Activated CD4-positive, alpha-beta T cell treated with anti-CD3 and anti-CD28 coated beads, Interleukin-2, amount 50 U/mL, for 24 hours (primary cell): ENCODE measurements at regions not wholly inside any gene's neighbourhood (a gene's known extent, or its start where the extent isn't known, plus 50 kb on each side); places are given as distances from the start of the nearest gene placed in this dataset.
"Not testable (repeated sequence)": the region's sequence is repeated elsewhere in the genome, so short reads cannot be mapped to it uniquely, and the experiment has no call there.

Experiments used
- DNase-seq, 2 donors: peaks; one replicate each; pipeline ENCODE4 v3.0.0-alpha.2; 2020; ENCODE audit warnings: low read depth in 1 of 2, low spot score in 1 of 2

GRCh38 chr14:48304729-48305128 is 629.3 kb upstream of the MDGA2 start:
- DNase-seq: no peak

- no peak for DNase-seq
Observed at GRCh38 chr14:48289701-48290100, 614.3 kb upstream of the MDGA2 start.

- DNase-seq: not testable (repeated sequence)
Observed at GRCh38 chr14:48285217-48285616, 609.8 kb upstream of the MDGA2 start.

GRCh38 chr14:48275301-48275700 is 599.9 kb upstream of the MDGA2 start:
- DNase-seq: no peak

- no peak for DNase-seq
Observed at GRCh38 chr14:48274826-48275225, 599.4 kb upstream of the MDGA2 start.

- DNase-seq: not testable (repeated sequence)
Observed at GRCh38 chr14:48267926-48268325, 592.5 kb upstream of the MDGA2 start.

- DNase-seq: not testable (repeated sequence)
Observed at GRCh38 chr14:48266201-48266600, 590.8 kb upstream of the MDGA2 start.

GRCh38 chr14:48261436-48261835 is 586.0 kb upstream of the MDGA2 start:
- DNase-seq: no peak

GRCh38 chr14:48260394-48261295 is 585.2 kb upstream of the MDGA2 start:
- not testable (repeated sequence) for DNase-seq

- DNase-seq: not testable (repeated sequence)
Observed at GRCh38 chr14:48259876-48260275, 584.5 kb upstream of the MDGA2 start.

GRCh38 chr14:48259232-48259631 is 583.8 kb upstream of the MDGA2 start:
- DNase-seq: not testable (repeated sequence)

- not testable (repeated sequence) for DNase-seq
Observed at GRCh38 chr14:48258703-48259102, 583.3 kb upstream of the MDGA2 start.

- DNase-seq: no peak
Observed at GRCh38 chr14:48253020-48253419, 577.6 kb upstream of the MDGA2 start.

- DNase-seq: no peak
Observed at GRCh38 chr14:48251290-48251689, 575.9 kb upstream of the MDGA2 start.

- DNase-seq: no peak
Observed at GRCh38 chr14:48250575-48250974, 575.2 kb upstream of the MDGA2 start.

- no peak for DNase-seq
Observed at GRCh38 chr14:48247977-48248376, 572.6 kb upstream of the MDGA2 start.

GRCh38 chr14:48243900-48244299 is 568.5 kb upstream of the MDGA2 start:
- DNase-seq: no peak

GRCh38 chr14:48229091-48229490 is 553.7 kb upstream of the MDGA2 start:
- DNase-seq: no peak

- DNase-seq: no peak
Observed at GRCh38 chr14:48193893-48194292, 518.5 kb upstream of the MDGA2 start.

GRCh38 chr14:48149624-48150023 is 474.2 kb upstream of the MDGA2 start:
- not testable (repeated sequence) for DNase-seq

GRCh38 chr14:48140804-48141203 is 465.4 kb upstream of the MDGA2 start:
- no peak for DNase-seq

- DNase-seq: no peak
Observed at GRCh38 chr14:48129472-48129871, 454.1 kb upstream of the MDGA2 start.

GRCh38 chr14:48127674-48128073 is 452.3 kb upstream of the MDGA2 start:
- DNase-seq: no peak
